ENCODE measurements at regions not wholly inside any gene's neighbourhood (a gene's known extent, or its start where the extent isn't known, plus 50 kb on each side); places are given as distances from the start of the nearest gene placed in this dataset.

- TF ChIP-seq EP300 (IDR thresholded peaks at IDR 0.05; ENCODE audit: borderline replicate concordance), result no peak
- no peak for TF ChIP-seq TEAD4 (IDR thresholded peaks at IDR 0.05)
- TF ChIP-seq EGR1 (IDR thresholded peaks at IDR 0.05), result no peak
- TF ChIP-seq, protein P1, sequence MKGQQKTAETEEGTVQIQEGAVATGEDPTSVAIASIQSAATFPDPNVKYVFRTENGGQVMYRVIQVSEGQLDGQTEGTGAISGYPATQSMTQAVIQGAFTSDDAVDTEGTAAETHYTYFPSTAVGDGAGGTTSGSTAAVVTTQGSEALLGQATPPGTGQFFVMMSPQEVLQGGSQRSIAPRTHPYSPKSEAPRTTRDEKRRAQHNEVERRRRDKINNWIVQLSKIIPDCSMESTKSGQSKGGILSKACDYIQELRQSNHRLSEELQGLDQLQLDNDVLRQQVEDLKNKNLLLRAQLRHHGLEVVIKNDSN (IDR thresholded peaks at IDR 0.05), result no peak
- no peak for TF ChIP-seq ZBTB7A (IDR thresholded peaks at IDR 0.05; ENCODE audit: low read depth)
- no peak for TF ChIP-seq CEBPB (IDR thresholded peaks at IDR 0.05)
- no peak for TF ChIP-seq RAD21 (IDR thresholded peaks at IDR 0.05; ENCODE audit: low read depth)
- no peak for TF ChIP-seq TCF12 (IDR thresholded peaks at IDR 0.05; ENCODE audit: low read depth)
Measured at GRCh38 chr16:66263973-66264310, 102.5 kb upstream of the CDH5 start.

- TF ChIP-seq REST (IDR thresholded peaks at IDR 0.05; ENCODE audit: low read depth) (no peak), EGR1 (IDR thresholded peaks at IDR 0.05) (no peak), TCF12 (IDR thresholded peaks at IDR 0.05; ENCODE audit: low read depth) (no peak), CREB1 (IDR thresholded peaks at IDR 0.05; ENCODE audit: low read depth) (no peak), RAD21 (IDR thresholded peaks at IDR 0.05; ENCODE audit: low read depth) (no peak), CEBPB (IDR thresholded peaks at IDR 0.05) (no peak), YY1 (IDR thresholded peaks at IDR 0.05; ENCODE audit: low read depth) (no peak), NFIC (IDR thresholded peaks at IDR 0.05) (no peak)
- TF ChIP-seq, protein P2, sequence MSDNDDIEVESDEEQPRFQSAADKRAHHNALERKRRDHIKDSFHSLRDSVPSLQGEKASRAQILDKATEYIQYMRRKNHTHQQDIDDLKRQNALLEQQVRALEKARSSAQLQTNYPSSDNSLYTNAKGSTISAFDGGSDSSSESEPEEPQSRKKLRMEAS (IDR thresholded peaks at IDR 0.05), result no peak
Measured at GRCh38 chr16:66263168-66263972, 103.1 kb upstream of the CDH5 start.

GRCh38 chr16:66262253-66263167 lies 104.0 kb upstream of the CDH5 start:
- TF ChIP-seq REST (IDR thresholded peaks at IDR 0.05; ENCODE audit: low read depth), result no peak
- no peak for TF ChIP-seq CEBPB (IDR thresholded peaks at IDR 0.05)
- TF ChIP-seq, protein P2 (IDR thresholded peaks at IDR 0.05), result no peak
- TF ChIP-seq TCF12 (IDR thresholded peaks at IDR 0.05; ENCODE audit: low read depth), result no peak
- no peak for TF ChIP-seq CREB1 (IDR thresholded peaks at IDR 0.05; ENCODE audit: low read depth)
- no peak for TF ChIP-seq EP300 (IDR thresholded peaks at IDR 0.05; ENCODE audit: borderline replicate concordance)
- no peak for TF ChIP-seq NFIC (IDR thresholded peaks at IDR 0.05)
- no peak for TF ChIP-seq TAF1 (IDR thresholded peaks at IDR 0.05; ENCODE audit: low read depth)
- TF ChIP-seq EGR1 (IDR thresholded peaks at IDR 0.05), result no peak
- TF ChIP-seq, protein P1 (IDR thresholded peaks at IDR 0.05), result no peak
- no peak for TF ChIP-seq FOXM1 (IDR thresholded peaks at IDR 0.05; ENCODE audit: borderline replicate concordance, low read depth)
- no peak for TF ChIP-seq TEAD4 (IDR thresholded peaks at IDR 0.05)
- no peak for TF ChIP-seq ZBTB7A (IDR thresholded peaks at IDR 0.05; ENCODE audit: low read depth)
- TF ChIP-seq RAD21 (IDR thresholded peaks at IDR 0.05; ENCODE audit: low read depth), result no peak
- TF ChIP-seq YY1 (IDR thresholded peaks at IDR 0.05; ENCODE audit: low read depth), result no peak

DNA sequence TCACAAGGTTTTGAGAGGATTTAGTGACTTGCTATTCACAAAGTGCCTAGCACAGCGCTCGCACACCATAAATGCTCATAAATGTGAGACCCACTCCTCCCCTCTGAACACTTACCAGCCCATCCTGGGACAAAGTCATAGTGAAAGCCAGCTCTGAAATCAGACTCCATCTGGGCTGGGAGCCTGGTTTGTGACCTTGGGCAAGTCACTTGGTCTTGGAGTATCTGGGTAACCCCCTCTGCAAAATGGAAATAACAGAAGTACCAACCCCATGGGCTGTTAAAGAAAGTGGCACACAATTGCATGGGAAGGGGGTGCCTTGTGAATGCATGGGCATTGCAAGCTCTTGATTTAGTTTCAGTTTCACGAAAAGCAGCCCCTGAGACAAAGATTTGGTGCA lies 104.7 kb upstream of the CDH5 start:
- no peak for TF ChIP-seq CEBPB (IDR thresholded peaks at IDR 0.05)
- no peak for TF ChIP-seq EGR1 (IDR thresholded peaks at IDR 0.05)
- no peak for TF ChIP-seq TCF12 (IDR thresholded peaks at IDR 0.05; ENCODE audit: low read depth)
- no peak for TF ChIP-seq TEAD4 (IDR thresholded peaks at IDR 0.05)
- no peak for TF ChIP-seq RAD21 (IDR thresholded peaks at IDR 0.05; ENCODE audit: low read depth)
- no peak for TF ChIP-seq CREB1 (IDR thresholded peaks at IDR 0.05; ENCODE audit: low read depth)

- TF ChIP-seq, protein P2 (IDR thresholded peaks at IDR 0.05), result no peak
- no peak for TF ChIP-seq RAD21 (IDR thresholded peaks at IDR 0.05; ENCODE audit: low read depth)
- TF ChIP-seq CREB1 (IDR thresholded peaks at IDR 0.05; ENCODE audit: low read depth), result no peak
- no peak for TF ChIP-seq FOXM1 (IDR thresholded peaks at IDR 0.05; ENCODE audit: borderline replicate concordance, low read depth)
- no peak for TF ChIP-seq YY1 (IDR thresholded peaks at IDR 0.05; ENCODE audit: low read depth)
- TF ChIP-seq TEAD4 (IDR thresholded peaks at IDR 0.05), result no peak
- no peak for TF ChIP-seq EGR1 (IDR thresholded peaks at IDR 0.05)
- TF ChIP-seq REST (IDR thresholded peaks at IDR 0.05; ENCODE audit: low read depth), result no peak
- no peak for TF ChIP-seq ZBTB7A (IDR thresholded peaks at IDR 0.05; ENCODE audit: low read depth)
- TF ChIP-seq NFIC (IDR thresholded peaks at IDR 0.05), result no peak
- TF ChIP-seq TAF1 (IDR thresholded peaks at IDR 0.05; ENCODE audit: low read depth), result no peak
- TF ChIP-seq, protein P1 (IDR thresholded peaks at IDR 0.05), result no peak
- no peak for TF ChIP-seq TCF12 (IDR thresholded peaks at IDR 0.05; ENCODE audit: low read depth)
- TF ChIP-seq CEBPB (IDR thresholded peaks at IDR 0.05), result no peak
- TF ChIP-seq EP300 (IDR thresholded peaks at IDR 0.05; ENCODE audit: borderline replicate concordance), result no peak
Measured at GRCh38 chr16:66260522-66261254, 105.8 kb upstream of the CDH5 start.

All from Ishikawa (cell line).